NCI-H187 (cell line): ENCODE measurements at regions not wholly inside any gene's neighbourhood (a gene's known extent, or its start where the extent isn't known, plus 50 kb on each side); places are given as distances from the start of the nearest gene placed in this dataset.

Experiments used
- DNase-seq, 2 experiments: peaks; one replicate each; lab custom pipeline; 2025; lab: John Stamatoyannopoulos, UW

DNA sequence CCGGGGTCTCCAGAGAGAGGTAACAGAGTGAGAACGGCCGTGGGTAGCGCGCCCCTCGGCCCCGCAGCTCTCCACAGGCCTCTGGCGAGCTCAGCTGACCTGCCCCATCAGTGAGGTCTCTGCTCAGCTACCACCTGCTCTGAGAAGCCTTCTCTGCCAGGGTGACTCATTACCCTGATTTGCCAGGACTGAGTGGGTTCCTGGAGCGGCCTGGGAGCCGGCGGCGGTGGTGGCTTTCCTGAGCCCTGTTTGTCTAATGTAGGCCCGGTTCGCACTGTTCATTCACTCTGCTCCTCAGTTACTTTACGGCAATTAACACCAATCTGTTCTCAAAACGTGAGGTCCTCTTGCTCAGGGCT is 351.0 kb upstream of the B3GAT1 start:
- DNase-seq = no peak

DNA sequence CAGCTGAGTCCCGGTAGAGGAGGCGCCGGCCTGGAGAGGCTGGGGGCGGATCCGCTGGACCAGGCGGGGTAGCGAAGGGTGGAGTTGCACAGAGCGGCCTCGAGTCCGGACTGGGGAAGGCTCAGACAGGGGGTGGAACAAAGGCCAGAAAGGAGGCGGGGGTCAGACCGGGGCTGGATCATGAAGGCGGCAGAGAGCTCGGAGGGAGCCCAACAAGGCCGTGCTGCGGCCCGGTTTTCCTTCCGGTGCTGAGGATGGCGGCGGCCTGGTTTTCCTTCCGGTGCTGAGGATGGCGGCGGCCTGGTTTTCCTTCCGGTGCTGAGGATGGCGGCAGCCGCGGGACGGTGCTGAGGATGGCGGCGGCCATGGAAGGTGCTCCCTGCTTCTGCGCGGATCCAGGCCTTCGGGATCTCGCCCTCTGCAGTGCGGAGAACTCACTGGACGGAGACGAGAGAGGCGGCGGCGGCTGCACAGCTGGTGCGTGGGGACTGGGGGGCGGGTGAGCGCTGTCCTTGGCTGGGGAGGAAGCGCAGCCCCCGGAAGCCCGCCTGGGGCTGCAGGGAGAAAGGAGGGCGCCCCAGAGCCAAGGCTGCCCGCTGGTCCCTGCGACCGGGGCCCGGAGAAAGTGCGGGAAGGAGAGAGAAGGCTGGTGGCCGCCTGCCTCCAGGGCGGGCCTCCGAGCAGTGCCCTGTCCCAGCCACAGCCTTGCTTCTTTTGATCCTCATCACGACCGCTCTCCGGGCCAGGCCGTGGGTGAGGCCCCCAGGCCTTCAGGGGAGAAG is 350.4 kb upstream of the B3GAT1 start:
- no peak for DNase-seq

DNA sequence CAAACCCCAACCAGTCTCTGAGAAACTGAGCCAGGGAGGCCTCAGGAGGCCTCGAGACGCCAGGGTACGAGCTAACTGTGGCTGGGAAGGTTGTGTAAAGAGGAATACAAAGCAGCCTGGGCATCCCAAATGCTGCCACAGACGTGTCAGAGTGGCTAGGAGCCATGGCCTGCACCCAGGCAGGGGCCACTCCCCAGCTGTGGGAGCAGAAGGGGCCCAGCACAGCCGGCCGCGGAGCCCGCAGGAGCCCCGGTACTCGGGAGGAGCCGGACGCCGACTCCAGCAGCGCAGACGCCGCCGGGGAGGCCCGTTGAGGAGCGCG is 349.8 kb upstream of the B3GAT1 start:
- no peak for DNase-seq

GRCh38 chr11:134761386-134761785 is 349.3 kb upstream of the B3GAT1 start:
- DNase-seq = no peak

- no peak for DNase-seq
Measured at GRCh38 chr11:134760957-134761356, 348.9 kb upstream of the B3GAT1 start.

DNA sequence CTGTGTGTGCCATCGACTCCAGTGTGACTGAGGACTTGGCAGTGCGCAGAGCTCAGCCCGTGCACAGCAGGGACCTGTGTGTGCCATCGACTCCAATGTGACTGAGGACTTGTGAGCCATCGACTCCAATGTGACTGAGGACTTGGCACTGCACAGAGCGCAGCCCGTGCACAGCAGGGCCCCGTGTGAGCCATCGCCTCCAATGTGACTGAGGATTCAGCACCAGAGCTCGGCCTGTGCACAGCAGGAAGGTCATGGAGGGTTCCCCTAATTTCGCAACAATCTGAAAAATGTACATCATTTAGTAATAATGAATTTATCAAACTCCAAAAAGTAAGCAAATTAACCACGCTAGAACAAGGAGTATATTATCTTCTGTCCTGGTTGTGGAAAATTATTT is 348.3 kb upstream of the B3GAT1 start:
- no peak for DNase-seq

DNA sequence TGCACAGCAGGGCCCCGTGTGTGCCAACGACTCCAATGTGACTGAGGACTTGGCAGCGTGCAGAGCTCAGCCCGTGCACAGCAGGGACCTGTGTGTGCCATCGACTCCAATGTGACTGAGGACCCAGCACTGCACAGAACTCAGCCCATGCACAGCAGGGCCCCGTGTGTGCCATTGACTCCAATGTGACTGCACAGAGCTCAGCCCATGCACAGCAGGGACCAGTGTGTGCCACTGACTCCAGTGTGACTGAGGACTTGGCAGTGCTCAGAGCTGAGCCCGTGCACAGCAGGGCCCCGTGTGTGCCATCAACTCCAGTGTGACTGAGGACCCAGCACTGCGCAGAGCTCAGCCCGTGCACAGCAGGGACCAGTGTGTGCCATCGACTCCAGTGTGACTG is 347.8 kb upstream of the B3GAT1 start:
- DNase-seq = no peak

GRCh38 chr11:134759274-134759673 is 347.2 kb upstream of the B3GAT1 start:
- no peak for DNase-seq

DNA sequence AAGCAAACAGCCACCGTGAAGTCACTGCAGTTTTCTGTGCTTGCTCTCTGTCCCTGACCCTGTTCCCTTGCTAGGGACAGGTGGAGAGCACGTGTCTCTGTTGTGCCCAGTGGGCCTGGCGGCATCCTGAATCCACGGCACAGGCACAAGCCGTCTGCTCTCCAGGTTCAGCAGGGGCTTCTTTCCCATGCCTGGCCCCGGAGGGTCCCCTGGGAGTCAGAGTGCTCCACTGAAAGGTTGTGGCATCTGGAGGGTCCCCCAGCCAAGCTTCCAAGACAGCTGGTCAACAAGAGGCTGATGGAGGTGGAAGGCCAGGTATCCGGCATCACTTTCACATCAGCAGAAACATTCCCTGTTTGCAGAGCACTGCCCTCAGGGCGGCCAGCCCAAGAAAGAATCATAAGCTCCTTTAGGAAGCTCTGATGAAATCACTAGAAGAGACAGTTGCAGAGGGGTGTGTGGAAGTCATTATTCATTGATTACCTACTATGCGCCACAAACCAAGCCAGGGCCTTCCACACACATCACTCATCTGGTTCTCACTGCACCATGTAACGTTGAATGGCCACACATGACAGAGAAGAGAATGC is 346.4 kb upstream of the B3GAT1 start:
- DNase-seq = no peak

DNA sequence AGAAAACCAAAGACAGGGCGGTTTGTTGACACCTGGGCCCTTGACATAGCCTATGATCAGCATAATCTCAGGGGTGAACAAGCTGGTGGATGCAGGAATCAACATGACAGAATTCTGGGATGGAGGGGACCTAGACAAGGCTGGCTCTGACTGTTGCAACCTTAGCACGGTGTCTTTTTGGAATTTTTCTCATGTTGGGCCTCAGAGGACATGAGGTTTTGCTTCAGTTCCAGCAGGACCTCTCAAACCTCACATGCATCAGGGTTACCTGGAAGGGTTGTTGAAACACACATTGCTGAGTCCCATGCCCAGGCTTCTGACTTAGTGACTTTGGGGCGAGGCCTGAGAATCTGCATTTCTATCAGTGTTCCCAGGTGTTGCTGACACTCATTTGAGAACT is 345.6 kb upstream of the B3GAT1 start:
- DNase-seq = no peak

GRCh38 chr11:134756811-134757540 is 344.9 kb upstream of the B3GAT1 start:
- peak in 1 of 2 experiments; percentile 73 for DNase-seq

DNA sequence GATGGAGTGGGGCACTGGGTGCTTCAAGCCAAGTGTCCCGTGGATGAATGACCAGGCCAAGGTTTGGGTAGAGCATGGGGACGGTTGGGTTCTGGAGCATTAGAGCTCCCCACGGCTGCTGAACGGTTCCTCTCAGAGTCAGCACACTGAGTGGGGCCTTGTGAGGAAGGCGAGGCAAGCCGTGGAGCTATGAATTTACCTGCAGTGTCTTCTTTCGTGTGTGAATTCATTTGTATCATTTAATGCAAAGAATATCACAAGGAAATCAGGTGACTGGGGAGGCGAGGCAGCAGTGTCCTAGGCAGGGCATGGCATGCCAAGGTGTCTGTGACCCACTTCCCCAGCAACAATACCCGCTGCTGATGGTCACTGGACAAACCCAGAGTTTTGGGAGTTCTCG is 343.5 kb upstream of the B3GAT1 start:
- no peak for DNase-seq

- no peak for DNase-seq
Measured at GRCh38 chr11:134754521-134755198, 342.6 kb upstream of the B3GAT1 start.

DNA sequence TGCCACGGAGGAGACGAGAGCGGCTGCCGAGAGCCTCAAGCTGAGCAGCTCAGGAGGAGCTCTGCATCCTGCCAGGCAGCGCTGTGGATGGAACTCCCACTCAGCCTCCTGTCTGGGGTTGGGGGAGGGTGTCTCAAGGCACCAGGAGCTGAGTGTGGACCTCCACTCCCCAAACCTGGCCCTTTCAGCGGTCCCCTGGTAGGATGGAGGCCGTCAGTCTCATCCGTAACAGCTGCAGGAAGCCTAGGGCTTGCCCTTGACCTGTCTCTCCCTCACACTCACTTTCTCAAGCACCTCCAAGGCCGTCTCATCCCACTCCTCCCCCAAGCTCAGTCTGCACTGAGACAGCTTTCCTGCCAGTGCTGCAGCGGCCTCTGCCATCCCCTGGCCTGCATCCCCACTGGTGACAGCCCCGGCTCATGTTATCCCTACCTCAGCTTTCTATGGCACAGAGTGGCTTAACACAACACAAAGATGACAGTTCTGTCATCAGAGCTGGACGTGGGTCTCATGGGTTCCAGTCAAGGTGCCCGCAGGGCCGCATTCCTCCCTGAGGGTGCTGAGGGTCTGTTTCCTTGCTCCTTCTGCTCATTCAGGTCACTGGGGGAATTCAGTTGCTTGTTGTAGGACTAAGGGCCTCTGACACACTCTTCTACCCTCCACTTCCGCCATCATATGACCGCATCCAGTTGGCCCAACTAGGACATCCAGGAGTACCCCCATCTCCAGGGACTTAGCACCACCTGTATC is 341.9 kb upstream of the B3GAT1 start:
- DNase-seq = no peak

- no peak for DNase-seq
Measured at GRCh38 chr11:134752964-134753770, 341.1 kb upstream of the B3GAT1 start.

GRCh38 chr11:134752526-134752925 is 340.5 kb upstream of the B3GAT1 start:
- no peak for DNase-seq

GRCh38 chr11:134751766-134752165 is 339.7 kb upstream of the B3GAT1 start:
- DNase-seq = no peak

DNA sequence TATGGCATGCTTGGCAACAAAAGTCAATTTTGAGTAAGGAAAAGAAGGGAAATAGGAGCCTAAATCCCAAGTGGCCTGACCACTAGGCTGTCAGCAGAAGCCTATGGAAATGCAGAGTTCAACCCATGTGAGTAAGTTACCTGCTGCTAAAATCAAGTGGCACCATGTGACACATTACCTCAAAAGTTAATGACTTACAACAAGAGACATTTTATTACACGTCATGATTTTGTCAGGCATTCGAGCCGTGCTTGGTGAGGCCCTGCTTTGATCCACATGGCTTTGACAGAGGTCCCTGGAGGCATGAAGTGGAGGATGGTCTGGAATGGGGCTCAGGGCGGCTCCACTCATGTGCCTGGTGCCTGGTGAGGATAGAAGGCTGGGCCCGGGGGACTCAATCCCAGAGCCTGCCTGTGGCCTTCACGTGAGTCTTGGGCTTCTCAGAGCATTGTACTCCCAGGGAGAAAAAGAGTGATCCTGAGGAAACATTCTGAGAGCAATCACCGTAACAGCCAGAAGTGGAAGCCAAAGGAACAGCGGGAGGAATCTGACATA is 339.1 kb upstream of the B3GAT1 start:
- no peak for DNase-seq

DNA sequence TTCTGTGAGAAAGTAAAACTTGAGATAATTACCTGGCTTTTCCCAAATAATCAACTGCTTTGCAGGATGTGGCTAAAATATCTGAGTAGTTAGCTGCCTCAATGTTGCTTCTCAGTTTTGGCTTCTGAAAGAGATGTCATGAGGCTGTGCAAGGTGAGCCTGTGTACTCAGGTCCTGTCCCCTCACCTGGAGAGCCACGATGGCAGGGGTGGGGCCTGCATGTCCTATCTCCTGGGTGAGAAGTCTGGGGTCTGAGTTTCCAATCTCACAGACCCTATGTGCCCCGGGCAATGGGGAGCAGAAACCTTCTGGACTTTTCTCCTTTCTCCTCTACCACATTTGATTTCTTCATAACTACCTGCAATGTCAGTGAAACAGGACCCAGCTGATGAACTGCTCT is 338.6 kb upstream of the B3GAT1 start:
- no peak for DNase-seq

- no peak for DNase-seq
Measured at GRCh38 chr11:134749040-134749839, 337.2 kb upstream of the B3GAT1 start.
